ENCODE measurements at regions not wholly inside any gene's neighbourhood (a gene's known extent, or its start where the extent isn't known, plus 50 kb on each side); places are given as distances from the start of the nearest gene placed in this dataset.
A peak's percentile ranks its signal among the peaks of the same experiment; 100 is the strongest.

- TF ChIP-seq CTCF (IDR thresholded peaks at IDR 0.05; ENCODE audit: low read depth, low read length), result no peak
Observed at GRCh38 chr2:2683606-2684224, 352.6 kb upstream of the MYT1L start.

GRCh38 chr2:2682700-2683342 is 351.7 kb upstream of the MYT1L start:
- TF ChIP-seq CTCF (IDR thresholded peaks at IDR 0.05; ENCODE audit: low read depth, low read length), result peak; percentile 27; the same call in 1 of the 2 replicates
- Histone ChIP-seq H3K4me3 (ENCODE audit: low read depth, low read length) (no peak overlapping the region), H3K36me3 (no peaks in the 10 kb centered on the region), H3K27ac (no peak overlapping the region), H3K9me3 (ENCODE audit: severe bottlenecking) (no peaks in the 10 kb centered on the region), H3K27me3 (ENCODE audit: insufficient read depth, low read depth, severe bottlenecking) (no peaks in the 10 kb centered on the region)
- no peak for DNase-seq

More at GRCh38 chr2:2683606-2684224, 352.6 kb upstream of the MYT1L start:
- no peaks in the 10 kb centered on the region for H3K9me3 ChIP-seq (ENCODE audit: severe bottlenecking)
- H3K4me3 ChIP-seq (ENCODE audit: low read depth, low read length), result no peak overlapping the region
- DNase-seq, result no peak
- no peaks in the 10 kb centered on the region for H3K36me3 ChIP-seq
- no peaks in the 10 kb centered on the region for H3K27me3 ChIP-seq (ENCODE audit: insufficient read depth, low read depth, severe bottlenecking)
- no peak overlapping the region for H3K27ac ChIP-seq

GRCh38 chr2:2681711-2682251 is 350.7 kb upstream of the MYT1L start:
- TF ChIP-seq CTCF (IDR thresholded peaks at IDR 0.05; ENCODE audit: low read depth, low read length), result no peak
- Histone ChIP-seq H3K9me3 (ENCODE audit: severe bottlenecking) (no peaks in the 10 kb centered on the region), H3K27ac (no peak overlapping the region), H3K4me3 (ENCODE audit: low read depth, low read length) (no peak overlapping the region), H3K27me3 (ENCODE audit: insufficient read depth, low read depth, severe bottlenecking) (no peaks in the 10 kb centered on the region), H3K36me3 (no peaks in the 10 kb centered on the region)
- no peak for DNase-seq

GRCh38 chr2:2681085-2681484 is 350.0 kb upstream of the MYT1L start:
- H3K4me3 ChIP-seq (ENCODE audit: low read depth, low read length), result no peak overlapping the region
- no peak for TF ChIP-seq CTCF (IDR thresholded peaks at IDR 0.05; ENCODE audit: low read depth, low read length)
- H3K9me3 ChIP-seq (ENCODE audit: severe bottlenecking), result no peaks in the 10 kb centered on the region
- no peaks in the 10 kb centered on the region for H3K36me3 ChIP-seq
- H3K27me3 ChIP-seq (ENCODE audit: insufficient read depth, low read depth, severe bottlenecking), result no peaks in the 10 kb centered on the region
- DNase-seq, result no peak
- no peak overlapping the region for H3K27ac ChIP-seq

DNA sequence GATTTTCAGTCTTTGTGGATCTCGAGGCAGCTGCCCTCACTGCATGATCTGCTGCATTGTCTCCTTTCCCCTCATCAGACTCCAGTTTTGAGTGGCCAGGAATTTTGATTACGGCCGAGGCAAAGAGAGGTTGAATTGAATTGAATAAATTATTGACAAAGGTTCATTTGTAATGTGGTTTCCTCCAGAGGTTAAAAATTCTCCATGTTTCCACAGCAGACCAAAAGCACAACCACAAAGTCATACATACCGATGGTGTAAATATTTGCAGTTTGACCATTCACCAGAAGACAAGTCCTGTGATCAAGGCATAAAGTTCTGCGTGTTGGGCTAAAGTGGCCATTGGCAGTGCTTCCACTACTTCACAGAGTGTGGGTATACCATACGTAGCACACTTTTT is 343.8 kb upstream of the MYT1L start:
- H3K4me3 ChIP-seq (ENCODE audit: low read depth, low read length), result no peak overlapping the region
- H3K27me3 ChIP-seq (ENCODE audit: insufficient read depth, low read depth, severe bottlenecking), result no peaks in the 10 kb centered on the region
- H3K36me3 ChIP-seq, result no peaks in the 10 kb centered on the region
- H3K9me3 ChIP-seq (ENCODE audit: severe bottlenecking), result no peaks in the 10 kb centered on the region
- TF ChIP-seq CTCF (IDR thresholded peaks at IDR 0.05; ENCODE audit: low read depth, low read length), result no peak
- H3K27ac ChIP-seq, result no peak overlapping the region
- DNase-seq, result no peak

Measured in WERI-Rb-1 (cell line).